SU-DHL-6 (cell line): ENCODE measurements at regions not wholly inside any gene's neighbourhood (a gene's known extent, or its start where the extent isn't known, plus 50 kb on each side); places are given as distances from the start of the nearest gene placed in this dataset.

Experiments used
- EZH2phosphoT487 ChIP-seq: fragments of 200-600 bp; sonication (generic), shearing (Covaris generic); conservative IDR thresholded peaks from 2 replicates; pipeline ENCODE4 v1.6.1; 2018; ENCODE audit warnings: mild to moderate bottlenecking, antibody characterized with exemption, low read length, moderate library complexity, mixed read lengths
- TF ChIP-seq, protein P1 (sequence below): fragments of 200-600 bp; sonication (generic); IDR thresholded peaks from one replicate; pipeline ENCODE4 v1.5.1; 2017; ENCODE audit warnings: antibody characterized with exemption, mild to moderate bottlenecking, low read length, moderate library complexity; ENCODE audit not compliant: insufficient read depth, poor library complexity, severe bottlenecking

- TF ChIP-seq, protein P1, sequence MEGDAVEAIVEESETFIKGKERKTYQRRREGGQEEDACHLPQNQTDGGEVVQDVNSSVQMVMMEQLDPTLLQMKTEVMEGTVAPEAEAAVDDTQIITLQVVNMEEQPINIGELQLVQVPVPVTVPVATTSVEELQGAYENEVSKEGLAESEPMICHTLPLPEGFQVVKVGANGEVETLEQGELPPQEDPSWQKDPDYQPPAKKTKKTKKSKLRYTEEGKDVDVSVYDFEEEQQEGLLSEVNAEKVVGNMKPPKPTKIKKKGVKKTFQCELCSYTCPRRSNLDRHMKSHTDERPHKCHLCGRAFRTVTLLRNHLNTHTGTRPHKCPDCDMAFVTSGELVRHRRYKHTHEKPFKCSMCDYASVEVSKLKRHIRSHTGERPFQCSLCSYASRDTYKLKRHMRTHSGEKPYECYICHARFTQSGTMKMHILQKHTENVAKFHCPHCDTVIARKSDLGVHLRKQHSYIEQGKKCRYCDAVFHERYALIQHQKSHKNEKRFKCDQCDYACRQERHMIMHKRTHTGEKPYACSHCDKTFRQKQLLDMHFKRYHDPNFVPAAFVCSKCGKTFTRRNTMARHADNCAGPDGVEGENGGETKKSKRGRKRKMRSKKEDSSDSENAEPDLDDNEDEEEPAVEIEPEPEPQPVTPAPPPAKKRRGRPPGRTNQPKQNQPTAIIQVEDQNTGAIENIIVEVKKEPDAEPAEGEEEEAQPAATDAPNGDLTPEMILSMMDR: no peak
- TF ChIP-seq EZH2phosphoT487: no peak
Observed at GRCh38 chr6:91694016-91694654, 1107.3 kb upstream of the MAP3K7 start.
